ENCODE measurements at regions not wholly inside any gene's neighbourhood (a gene's known extent, or its start where the extent isn't known, plus 50 kb on each side); places are given as distances from the start of the nearest gene placed in this dataset.

DNA sequence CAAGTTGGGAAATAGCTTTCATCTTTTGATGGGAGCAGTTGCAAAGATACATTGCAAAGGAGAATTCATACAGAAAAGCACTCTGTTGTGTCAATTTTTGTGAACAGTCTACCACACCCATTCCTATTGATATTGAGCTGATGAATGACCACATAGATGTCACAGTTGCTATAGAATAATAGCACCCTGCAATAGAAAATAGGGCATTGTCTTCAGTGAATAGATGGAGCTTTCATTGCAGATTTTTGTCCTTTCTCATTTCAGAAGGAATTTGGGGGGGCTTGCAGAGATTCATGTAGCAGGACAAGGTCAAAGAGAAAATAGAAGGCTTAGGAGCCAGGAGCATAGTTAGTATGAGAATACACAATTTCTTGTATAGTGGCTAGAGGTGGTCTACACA is 237.9 kb downstream of the TMEM38B start:
- H3K27ac ChIP-seq = no peak overlapping the region
- TF ChIP-seq, protein P1, sequence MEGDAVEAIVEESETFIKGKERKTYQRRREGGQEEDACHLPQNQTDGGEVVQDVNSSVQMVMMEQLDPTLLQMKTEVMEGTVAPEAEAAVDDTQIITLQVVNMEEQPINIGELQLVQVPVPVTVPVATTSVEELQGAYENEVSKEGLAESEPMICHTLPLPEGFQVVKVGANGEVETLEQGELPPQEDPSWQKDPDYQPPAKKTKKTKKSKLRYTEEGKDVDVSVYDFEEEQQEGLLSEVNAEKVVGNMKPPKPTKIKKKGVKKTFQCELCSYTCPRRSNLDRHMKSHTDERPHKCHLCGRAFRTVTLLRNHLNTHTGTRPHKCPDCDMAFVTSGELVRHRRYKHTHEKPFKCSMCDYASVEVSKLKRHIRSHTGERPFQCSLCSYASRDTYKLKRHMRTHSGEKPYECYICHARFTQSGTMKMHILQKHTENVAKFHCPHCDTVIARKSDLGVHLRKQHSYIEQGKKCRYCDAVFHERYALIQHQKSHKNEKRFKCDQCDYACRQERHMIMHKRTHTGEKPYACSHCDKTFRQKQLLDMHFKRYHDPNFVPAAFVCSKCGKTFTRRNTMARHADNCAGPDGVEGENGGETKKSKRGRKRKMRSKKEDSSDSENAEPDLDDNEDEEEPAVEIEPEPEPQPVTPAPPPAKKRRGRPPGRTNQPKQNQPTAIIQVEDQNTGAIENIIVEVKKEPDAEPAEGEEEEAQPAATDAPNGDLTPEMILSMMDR (IDR thresholded peaks at IDR 0.05) = no peak

DNA sequence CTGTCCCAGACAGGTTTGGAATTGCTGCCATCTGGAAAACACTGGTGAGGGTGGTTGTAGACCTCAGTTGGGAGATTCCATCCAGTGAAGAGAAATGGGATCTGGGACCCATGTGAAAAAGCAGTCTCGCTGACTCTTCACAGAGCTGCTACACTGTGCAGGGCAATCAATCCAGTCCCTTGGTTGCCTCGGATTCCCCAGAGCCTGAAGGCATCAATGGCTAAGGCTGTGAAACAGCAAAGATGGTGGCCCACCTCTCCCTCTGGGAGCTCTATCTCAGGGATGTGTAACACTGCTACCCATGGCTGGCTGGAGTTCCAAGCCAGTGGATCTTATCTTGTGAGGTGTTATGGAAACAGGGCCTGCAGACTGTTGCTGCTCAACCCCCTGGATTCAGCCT is 256.1 kb downstream of the TMEM38B start:
- H2AFZ ChIP-seq = no peak overlapping the region
- H3K36me3 ChIP-seq (ENCODE audit: control insufficient read depth, insufficient read depth, low read length) = no peaks in the 10 kb centered on the region
- H3K4me2 ChIP-seq (ENCODE audit: low read length) = no peak overlapping the region
- TF ChIP-seq, protein P1 (IDR thresholded peaks at IDR 0.05) = no peak
- H3K4me3 ChIP-seq (ENCODE audit: low read depth, low read length) = no peak overlapping the region
- no peak overlapping the region for H3K27ac ChIP-seq
- H3K4me1 ChIP-seq = no peaks in the 10 kb centered on the region
- no peaks in the 10 kb centered on the region for H3K27me3 ChIP-seq (ENCODE audit: control insufficient read depth, insufficient read depth, low read length)
- H3K9me3 ChIP-seq (ENCODE audit: control insufficient read depth, low read length) = no peaks in the 10 kb centered on the region
- H3K9ac ChIP-seq = no peak overlapping the region
- no peaks in the 10 kb centered on the region for H3K79me2 ChIP-seq

More for the DNA sequence above, 237.9 kb downstream of the TMEM38B start:
- Histone ChIP-seq H3K4me3 (ENCODE audit: low read depth, low read length) (no peak overlapping the region), H3K4me1 (no peaks in the 10 kb centered on the region), H3K36me3 (ENCODE audit: control insufficient read depth, insufficient read depth, low read length) (no peaks in the 10 kb centered on the region), H3K4me2 (ENCODE audit: low read length) (no peak overlapping the region), H3K9ac (no peak overlapping the region), H2AFZ (no peak overlapping the region), H3K9me3 (ENCODE audit: control insufficient read depth, low read length) (no peaks in the 10 kb centered on the region), H3K79me2 (no peaks in the 10 kb centered on the region), H3K27me3 (ENCODE audit: control insufficient read depth, insufficient read depth, low read length) (no peaks in the 10 kb centered on the region)

DNA sequence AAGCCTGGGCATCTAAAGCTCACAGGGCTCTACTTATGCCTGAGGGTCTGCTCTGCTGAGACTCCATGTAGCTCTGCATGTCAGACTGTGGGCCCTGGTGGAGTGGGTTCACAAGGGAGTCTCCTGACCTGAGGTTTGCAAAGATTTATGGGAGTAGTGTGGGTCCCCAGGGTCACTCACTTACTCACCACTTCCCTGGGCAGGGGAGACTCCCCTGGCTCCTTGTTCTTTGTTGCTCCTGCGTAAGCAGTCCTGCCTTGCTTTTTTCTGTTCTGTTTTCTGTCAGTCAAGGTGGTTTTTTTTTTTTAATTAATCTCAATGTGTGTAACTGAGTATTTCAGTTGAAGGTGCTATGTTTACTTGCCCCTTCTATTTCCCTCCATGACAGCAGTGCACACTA is 256.6 kb downstream of the TMEM38B start:
- TF ChIP-seq, protein P1 (IDR thresholded peaks at IDR 0.05) = no peak
- Histone ChIP-seq H3K79me2 (no peaks in the 10 kb centered on the region), H3K9ac (no peak overlapping the region)

DNA sequence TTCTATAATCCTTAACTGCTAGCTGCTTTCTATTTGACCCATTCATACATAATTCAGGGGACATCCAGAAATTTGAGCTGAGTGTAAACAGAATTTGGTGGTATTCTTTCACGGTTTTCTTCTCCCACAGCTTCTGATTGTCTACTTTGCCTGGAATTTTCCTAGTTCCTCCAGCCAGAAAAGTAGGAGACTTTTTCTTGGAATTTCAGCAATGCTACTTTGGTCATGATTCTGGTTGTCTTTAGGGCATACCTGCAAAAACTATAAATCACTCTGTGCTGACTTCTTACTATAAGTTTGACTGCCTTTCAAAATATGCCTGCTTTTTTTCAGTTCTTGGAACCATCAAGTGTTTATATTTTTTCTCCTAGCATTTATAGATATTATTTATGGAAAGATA is 260.2 kb downstream of the TMEM38B start:
- Histone ChIP-seq H3K4me3 (ENCODE audit: low read depth, low read length) (no peak overlapping the region), H3K9me3 (ENCODE audit: control insufficient read depth, low read length) (no peaks in the 10 kb centered on the region), H3K79me2 (no peaks in the 10 kb centered on the region), H3K4me1 (no peaks in the 10 kb centered on the region), H3K27ac (no peak overlapping the region), H3K36me3 (ENCODE audit: control insufficient read depth, insufficient read depth, low read length) (no peaks in the 10 kb centered on the region), H3K27me3 (ENCODE audit: control insufficient read depth, insufficient read depth, low read length) (no peaks in the 10 kb centered on the region), H3K4me2 (ENCODE audit: low read length) (no peak overlapping the region), H3K9ac (no peak overlapping the region), H2AFZ (no peak overlapping the region)
- TF ChIP-seq, protein P1 (IDR thresholded peaks at IDR 0.05) = no peak

More for the DNA sequence above, 256.6 kb downstream of the TMEM38B start:
- Histone ChIP-seq H2AFZ (no peak overlapping the region), H3K27me3 (ENCODE audit: control insufficient read depth, insufficient read depth, low read length) (no peaks in the 10 kb centered on the region), H3K36me3 (ENCODE audit: control insufficient read depth, insufficient read depth, low read length) (no peaks in the 10 kb centered on the region), H3K4me2 (ENCODE audit: low read length) (no peak overlapping the region), H3K4me3 (ENCODE audit: low read depth, low read length) (no peak overlapping the region), H3K4me1 (no peaks in the 10 kb centered on the region), H3K27ac (no peak overlapping the region), H3K9me3 (ENCODE audit: control insufficient read depth, low read length) (no peaks in the 10 kb centered on the region)

DNA sequence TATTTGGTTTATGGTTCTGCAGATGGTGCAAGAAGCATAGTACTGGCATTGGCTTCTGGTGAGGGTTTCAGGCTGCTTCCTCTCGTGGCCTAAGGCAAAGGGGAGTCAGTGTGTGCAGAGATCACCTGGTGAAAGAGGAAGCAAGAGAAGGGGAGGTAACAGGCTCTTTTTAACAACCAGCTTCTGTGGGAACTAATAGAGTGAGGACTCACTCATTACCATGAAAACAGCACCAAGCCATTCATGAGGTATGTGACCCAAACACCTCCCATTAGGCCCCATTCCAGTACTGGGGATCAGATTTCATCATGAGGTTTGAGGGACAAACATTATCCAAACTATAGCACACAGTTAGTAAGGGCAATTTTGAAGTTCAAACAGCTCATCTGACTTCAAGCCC is 263.5 kb downstream of the TMEM38B start:
- Histone ChIP-seq H3K4me3 (ENCODE audit: low read depth, low read length) (no peak overlapping the region), H3K9me3 (ENCODE audit: control insufficient read depth, low read length) (no peaks in the 10 kb centered on the region), H3K27ac (no peak overlapping the region), H3K4me2 (ENCODE audit: low read length) (no peak overlapping the region), H3K36me3 (ENCODE audit: control insufficient read depth, insufficient read depth, low read length) (no peaks in the 10 kb centered on the region), H3K79me2 (no peaks in the 10 kb centered on the region), H3K4me1 (no peaks in the 10 kb centered on the region), H2AFZ (no peak overlapping the region), H3K9ac (no peak overlapping the region), H3K27me3 (ENCODE audit: control insufficient read depth, insufficient read depth, low read length) (no peaks in the 10 kb centered on the region)
- TF ChIP-seq, protein P1 (IDR thresholded peaks at IDR 0.05) = no peak

Measured in parathyroid adenoma (tissue), 2 donors.